Smooth muscle cell of the brain vasculature (primary cell): ENCODE measurements at regions not wholly inside any gene's neighbourhood (a gene's known extent, or its start where the extent isn't known, plus 50 kb on each side); places are given as distances from the start of the nearest gene placed in this dataset.
"Not testable (repeated sequence)": the region's sequence is repeated elsewhere in the genome, so short reads cannot be mapped to it uniquely, and the experiment has no call there.

Experiments used
- DNase-seq: peaks from one replicate; pipeline ENCODE4 v3.0.0-alpha.2; 2012; ENCODE audit warnings: low read depth, low spot score

DNA sequence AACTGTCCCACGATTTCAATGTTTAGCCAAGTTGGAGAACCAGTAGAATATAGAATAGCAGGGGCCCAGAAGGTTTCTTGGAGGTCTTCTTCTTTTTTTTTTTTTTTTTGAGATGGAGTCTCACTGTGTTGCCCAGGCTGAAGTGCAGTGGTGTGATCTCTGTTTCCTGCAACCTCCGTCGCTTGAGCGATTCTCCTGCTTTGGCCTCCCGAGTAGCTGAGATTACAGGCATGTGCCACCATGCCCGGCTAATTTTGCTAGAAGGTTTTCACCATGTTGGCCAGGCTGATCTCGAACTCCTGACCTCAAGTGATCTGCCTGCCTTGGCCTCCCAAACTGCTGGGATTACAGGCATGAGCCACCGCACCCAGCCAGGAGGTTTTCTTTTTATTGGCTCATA lies 84.3 kb downstream of the MYCN start:
- DNase-seq: not testable (repeated sequence)

DNA sequence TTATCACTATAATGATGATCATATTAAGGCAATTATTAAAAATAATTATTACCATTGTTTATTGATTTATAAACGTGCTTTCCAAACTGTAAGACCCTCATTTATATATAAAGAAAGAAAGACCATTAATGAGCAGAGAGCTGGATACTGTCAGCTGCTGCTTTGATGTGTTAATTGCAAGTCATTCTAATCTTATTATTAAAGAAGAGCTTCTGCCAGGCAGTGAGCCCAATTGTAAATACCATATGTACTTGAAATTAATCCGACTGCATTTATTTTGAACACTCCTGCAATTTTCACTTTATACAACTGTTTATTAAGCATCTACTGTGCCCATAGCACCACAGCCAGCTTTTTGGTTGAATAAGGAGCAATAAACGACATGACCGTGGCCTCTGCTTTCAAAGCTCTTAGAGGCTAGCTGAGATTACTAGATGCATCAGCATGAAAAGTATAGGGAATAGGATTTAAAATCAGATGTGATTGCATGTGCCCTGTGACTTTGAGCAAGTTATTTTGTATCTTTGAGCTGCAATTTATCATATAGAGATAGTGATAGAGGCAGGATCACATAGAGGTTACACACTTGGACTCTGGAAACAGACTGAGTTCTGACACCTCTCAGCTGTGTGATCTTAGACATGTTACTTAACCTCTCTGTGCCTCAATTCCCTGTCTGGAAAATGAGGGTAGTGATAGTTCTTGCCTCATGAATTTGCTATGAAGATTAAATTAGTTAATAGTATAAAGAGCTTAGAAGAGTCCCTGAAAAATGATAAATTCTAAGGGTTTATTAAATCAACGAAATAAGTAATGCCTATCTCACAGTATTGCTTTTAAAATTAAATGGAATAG lies 83.4 kb downstream of the MYCN start:
- DNase-seq: no peak

DNA sequence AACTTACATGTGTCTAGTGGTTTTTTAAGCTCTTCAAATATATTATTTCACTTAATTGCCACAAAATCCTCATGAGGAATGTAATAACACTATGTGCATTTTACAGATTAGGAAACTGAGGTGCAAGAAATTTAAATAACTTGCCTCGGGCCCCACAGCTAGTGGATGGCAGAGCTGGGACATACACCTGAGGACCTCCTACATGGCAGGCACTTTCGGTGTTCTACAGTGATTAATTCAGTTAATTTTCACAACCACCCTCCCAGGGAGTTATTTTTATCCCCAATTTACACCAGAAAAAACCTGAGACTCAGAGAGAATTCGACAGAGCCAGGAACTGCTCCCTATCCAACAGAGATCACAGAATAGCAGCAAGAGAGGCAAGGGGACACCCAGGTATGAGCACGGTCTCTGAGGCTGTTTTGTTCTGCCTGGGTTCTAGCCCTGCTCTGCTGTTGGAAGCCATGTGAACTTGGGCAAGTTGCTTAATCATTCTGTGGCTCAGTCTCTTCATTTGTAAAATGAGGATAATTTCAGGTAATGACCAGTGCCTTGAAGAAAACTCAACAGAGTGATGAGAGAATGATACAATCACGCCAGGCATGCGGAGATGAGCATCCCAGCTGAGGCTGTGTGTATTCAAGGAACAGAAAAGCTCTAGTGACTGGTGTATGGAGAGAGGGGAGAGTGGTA lies 82.3 kb downstream of the MYCN start:
- no peak for DNase-seq

DNA sequence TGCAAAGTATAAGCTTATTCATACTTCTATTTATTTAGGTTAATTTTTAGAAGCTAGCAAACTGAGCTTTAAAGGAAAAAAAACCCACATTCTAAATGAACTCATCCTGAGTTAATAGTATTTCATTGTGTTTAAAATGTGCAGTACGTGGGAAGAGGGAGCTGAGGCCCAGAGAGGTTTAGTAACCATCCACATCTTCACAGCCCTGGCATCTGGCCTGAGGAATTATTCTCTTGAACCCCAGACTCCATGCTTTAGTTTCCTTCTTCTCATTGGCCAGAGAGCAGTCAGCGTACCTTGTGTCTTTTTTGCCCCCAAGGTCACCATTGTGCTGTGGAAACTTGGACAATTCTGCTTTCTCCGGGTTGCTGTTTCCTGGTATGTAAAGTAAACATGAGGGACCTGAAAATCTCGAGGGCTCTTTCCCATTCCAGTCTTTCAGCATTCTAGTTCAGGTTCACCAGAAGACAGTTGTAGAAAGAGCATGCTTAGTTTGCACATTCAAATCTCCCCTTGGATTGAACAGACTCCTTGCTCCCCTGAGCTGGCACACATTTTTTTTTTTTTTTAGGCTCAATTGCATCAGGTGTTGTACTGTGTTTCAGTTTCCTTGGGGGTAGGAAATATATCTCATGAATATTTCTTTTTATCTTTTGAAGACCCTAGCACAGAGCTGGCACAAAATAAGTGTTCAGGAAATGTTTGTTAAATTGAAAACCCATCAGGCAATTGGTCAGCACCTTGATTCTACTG lies 81.4 kb downstream of the MYCN start:
- no peak for DNase-seq

DNA sequence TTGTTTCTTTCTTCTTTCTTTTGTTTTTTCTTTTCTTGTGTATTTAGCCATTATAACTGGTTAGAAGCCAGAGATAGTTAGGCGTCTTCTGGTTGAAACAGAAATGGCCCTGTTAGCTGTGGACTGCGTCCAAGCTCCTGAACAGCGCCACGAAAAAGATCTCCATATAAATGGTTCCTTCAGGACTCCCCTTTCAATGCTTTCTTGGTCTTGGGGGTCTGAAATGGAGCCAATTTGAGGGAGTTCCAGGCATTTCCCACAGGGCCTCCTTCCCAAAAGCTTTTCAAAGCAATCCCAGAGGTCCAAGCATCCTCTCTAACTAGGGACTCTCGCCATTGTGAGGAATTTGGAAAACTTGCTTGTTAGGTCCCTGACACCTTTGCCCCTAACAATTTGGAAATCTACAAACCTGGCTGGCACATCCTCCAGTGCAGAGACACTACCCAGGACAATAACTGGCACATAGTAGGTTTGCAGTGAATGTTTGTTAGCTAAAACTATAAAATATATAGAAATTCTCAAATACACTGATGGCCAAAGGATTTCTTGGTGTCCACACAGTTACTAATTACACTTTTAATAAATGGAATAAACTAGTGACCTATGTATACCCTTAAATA lies 80.1 kb downstream of the MYCN start:
- DNase-seq: no peak

DNA sequence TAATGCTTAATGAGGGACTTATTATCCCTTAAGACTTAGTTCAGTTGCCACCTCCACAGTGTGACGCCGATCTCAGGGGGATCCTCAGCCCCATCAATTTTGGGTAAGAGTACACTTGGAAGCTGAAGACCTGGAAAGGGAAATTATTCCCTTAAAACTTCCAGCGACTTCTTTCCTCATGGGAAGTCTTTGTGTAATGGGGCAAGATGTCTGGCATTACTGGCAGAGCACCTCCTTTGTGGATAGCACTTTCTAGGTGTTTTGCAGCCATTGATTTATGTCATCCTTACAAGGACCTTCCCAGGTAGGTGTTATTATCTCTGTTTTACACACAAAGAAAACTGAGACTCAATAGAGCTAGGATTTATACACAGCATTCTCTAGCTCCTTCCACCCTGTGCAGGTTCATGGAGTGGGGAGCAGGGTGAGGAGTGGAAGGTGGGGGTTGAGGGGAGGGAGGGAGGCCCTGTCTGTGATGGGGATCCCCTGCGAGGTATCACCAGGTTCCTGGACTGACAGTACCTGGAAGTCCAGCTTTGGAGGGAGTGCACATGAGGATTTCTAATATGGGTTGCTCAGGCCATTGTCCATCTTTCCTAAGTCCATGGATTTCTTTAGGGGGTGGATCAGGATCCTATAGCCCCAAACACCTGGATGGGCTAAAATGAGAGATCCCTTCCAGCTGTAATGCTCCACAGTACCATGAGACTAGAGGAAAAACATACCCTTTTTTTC lies 79.4 kb downstream of the MYCN start:
- DNase-seq: no peak

DNA sequence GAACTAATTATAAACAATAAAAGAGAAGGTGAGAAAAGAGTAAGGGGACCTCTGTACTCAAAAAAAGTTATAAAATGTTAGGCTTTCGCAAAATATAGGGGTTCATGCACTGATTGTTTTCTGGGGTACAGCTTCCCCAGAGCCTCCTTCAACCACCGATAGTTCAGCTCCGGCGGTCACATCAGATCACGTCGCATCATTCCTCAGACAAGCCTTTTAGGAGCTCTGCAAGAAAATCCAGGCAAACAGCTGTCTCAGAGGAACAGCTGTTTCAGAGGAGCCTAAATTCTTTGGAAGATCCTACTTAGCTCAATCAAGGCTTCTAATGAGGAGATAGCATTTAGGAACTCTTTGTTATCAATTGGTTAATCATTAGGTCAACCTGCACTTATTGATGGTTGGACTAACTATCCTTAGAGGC lies 78.7 kb downstream of the MYCN start:
- DNase-seq: no peak

DNA sequence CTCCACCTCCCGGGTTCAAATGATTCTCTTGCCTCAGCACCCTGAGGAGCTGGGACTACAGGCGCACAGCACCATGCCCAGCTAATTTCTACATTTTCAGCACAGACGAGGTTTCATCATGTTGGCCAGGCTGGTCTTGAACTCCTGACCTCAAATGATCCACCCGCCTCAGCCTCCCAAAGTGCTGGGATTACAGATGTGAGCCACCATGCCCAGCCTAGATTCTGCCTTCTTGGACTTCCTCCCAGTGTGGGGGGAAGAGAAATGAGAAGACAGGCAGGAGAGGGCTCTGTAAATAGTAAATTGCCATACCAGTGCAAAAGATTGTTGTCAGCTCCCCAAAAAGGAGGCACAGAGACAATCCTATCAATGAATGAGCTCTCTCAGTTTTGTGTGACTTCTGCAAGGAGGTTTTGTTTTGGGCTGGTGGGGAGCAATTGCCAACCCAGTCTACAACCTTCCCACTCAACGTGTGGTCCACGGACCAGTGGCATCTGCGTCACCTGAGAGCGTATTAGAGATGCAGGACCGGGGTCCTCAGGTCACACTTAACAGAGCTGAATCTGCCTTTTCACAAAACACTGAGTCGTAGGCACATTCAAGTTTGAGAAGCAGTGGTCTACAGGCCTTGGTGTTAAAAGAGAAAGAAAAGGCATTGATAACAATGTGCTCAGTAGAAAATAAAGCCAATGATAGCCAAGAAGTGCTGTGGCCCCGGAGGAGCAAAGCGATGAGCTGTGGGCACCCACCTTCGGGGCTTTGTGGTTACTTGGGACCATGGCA lies 78.1 kb downstream of the MYCN start:
- DNase-seq: no peak

DNA sequence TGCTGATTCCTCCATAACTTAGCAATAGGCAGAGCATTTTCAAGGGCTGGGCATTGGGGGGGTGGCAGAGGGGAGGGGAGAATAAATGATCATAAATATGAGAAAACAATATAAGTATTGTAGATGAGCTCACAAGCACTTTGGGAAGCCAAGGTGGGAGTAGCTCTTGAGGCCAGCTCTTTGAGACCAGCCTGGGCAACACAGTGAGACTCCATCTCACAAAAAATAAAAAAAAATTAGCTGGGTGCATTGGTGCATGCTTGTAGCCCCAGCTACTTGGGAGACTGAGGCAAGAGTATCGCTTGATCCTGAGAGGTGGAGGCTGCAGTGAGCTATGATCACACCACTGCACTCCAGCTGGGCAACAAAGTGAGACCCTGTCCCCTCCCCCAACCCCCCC lies 75.9 kb downstream of the MYCN start:
- no peak for DNase-seq

DNA sequence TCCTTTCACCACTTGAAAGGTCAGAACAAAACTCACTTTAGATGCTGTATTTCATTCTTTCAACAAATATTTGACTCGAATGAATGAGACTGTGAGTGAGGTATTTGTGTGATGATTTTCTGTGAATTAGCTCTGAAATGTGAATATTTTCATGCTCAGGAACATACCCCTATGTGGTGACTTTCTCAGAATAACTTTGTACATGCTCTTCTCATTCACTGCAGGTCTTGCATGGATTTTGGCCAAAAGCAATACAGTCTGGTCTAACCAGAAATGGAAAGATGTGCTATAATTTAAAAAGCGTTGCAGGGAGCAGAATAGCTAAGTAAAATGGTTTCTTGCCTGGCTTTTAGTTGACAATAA lies 75.5 kb downstream of the MYCN start:
- no peak for DNase-seq

DNA sequence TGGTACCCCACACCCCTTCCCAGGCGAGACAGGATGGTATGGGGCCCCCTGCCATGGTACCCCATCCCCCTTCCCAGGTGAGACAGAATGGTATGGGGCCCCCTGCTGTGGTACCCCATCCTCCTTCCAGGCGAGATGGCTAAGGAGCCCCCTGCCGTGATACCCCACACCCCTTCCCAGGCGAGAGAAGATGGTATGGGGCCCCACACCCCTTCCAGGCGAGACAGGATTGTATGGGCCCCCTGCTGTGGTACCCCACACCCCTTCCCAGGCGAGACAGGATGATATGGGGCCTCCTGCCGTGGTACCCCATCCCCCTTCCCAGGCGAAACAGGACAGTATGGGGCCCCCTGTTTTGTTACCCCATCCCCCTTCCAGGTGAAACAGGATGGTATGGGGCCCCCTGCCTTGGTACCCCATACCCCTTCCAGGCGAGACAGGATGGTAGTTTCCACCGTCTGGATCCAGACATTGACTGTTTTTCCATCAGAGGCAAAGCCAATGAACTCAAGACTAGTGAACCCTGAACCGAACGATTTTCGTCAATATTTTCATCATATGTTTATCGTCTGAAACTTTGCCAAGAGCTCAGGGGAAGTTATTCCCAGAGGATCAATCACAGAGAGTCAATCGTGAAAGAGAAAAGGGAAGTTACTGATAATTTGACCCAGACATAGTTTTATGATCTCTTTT lies 75.0 kb downstream of the MYCN start:
- no peak for DNase-seq

DNA sequence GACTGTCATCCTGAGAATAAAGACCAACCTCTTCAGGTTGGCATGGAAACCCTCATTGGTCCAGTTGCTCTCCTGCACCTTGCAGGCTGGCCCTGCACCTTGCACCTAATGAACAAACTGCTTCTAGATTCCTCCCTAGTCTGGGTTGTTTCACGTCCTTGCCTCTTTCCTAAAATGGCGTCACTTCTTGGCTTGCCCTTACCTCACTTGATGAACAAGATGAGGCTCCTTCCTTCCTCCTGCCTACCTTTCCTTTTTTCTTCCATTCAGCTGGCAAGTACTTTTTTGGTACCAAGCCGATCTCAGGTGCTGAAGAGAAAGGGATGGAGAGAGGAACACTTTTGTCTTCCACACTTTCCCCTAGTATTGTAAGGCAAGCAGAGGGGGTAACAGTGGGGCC lies 74.5 kb downstream of the MYCN start:
- DNase-seq: no peak

DNA sequence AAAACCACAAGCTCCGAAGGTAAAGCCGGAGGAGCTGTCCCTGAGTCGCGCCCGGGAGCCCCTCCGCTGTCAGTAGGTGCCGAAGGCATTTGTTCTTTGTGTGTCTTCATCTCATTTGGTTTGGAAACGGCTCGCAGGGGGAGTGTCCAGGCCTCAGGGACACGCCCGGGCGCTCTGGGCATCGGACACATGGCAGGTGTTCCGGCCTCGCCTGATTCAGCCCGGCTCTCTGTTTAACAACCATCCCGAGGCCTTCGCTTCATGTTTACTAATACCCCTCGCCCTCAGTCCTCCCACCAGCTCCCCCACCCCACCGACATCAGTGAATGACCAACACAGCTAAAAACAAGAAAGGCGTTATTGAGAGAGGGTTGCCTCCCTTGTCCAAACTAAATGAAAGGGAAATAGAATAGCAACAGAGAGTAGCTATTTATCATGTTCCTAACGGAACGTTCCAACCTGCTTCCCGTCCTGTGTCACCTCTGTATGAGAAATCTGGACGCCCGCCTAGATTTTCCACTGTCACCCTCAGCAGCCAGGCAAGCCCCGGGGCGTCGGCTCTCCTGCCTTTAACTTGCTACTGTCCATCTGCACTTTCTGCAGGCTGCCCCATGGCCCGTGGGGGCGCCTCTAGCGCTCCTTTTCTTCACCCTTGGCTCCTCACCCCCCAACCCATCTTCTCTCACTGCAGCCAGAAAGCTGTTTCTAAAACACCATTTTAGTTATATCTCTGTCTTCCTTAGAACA lies 73.9 kb downstream of the MYCN start:
- DNase-seq: no peak

DNA sequence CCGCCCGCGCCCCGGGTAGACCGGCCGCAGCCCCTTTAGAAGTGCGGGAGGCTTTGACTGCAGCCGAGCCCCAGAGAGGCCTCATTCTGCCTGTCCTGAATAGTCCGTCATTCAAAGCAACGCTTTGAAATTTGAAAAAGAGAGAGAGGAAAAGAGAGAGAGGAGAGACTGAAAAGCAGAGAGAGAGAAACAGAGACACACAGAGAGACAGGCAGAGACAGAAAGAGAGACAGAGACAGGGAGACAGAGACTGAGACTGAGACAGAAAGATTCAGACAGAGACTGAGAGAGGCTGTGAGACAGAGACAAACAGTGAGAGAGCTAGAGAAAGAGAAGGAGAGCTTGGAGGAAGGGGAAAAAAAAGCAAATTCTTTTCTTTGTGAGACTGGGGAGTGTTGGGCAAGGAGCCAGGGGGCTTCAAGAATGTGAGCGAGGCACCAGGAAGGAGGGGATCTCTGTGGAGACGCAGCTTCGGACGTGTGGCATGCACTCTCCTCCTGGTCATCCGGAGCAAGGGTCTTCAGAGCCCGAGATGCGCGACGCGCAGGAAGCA lies 73.1 kb downstream of the MYCN start:
- no peak for DNase-seq

DNA sequence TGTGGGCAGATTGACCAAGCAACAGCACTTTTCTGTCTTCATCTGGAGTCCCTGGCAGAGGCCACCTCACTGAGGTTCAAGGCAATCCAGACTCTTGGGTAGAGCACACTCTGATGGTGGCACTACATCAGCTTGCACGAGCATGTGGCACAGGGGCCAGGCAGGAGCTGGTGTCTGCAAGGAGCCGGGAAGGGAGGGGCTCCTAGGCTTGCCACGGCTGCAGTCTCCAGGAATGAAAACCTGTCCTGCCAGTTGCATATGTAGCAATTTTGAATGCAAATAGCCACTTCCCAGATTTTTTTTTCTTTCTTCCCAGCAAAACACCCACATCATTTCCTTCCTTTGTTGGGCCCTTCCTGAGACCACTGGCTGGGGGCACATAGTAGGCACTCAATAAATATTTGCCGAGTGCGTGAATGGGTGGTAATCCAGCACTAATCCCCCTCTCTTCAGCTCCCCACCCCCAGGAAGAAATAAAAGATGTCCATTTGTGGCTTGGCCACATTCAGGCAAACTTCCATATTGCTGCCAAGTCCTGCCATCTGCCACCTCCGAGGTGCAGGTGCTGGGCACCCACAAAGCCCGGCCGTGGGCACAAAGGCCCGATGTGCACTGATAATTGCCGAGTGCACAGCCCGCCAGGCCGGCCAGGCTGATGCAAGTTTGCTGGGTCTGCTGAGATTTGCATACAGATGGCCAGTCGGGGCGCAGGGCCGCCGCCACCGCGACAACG lies 72.4 kb downstream of the MYCN start:
- DNase-seq: no peak

DNA sequence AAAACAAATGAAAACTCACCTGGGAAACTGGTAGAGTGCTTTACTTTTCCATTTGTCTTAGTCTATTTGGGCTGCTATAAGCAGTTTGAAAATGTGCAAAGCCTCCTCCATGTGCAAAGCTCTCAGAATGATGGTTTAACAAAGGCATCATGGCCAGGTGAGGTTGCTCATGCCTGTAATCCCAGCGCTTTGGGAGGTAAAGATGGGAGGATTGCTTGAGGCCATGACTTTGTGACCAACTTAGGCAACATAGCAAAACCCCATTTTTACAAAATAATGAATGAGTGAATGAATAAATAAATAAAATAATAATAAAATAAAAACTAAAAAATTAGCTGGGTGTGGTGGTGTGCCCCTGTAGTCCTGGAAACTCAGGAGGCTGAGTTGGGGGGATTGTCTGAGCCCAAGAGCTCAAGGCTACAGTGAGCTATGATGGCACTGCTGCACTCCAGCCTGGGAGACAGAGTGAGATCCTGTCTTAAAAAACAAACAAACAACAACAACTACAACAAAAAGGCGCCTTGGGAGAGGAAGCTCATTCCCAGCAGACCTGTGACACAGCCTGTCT lies 71.8 kb downstream of the MYCN start:
- no peak for DNase-seq

DNA sequence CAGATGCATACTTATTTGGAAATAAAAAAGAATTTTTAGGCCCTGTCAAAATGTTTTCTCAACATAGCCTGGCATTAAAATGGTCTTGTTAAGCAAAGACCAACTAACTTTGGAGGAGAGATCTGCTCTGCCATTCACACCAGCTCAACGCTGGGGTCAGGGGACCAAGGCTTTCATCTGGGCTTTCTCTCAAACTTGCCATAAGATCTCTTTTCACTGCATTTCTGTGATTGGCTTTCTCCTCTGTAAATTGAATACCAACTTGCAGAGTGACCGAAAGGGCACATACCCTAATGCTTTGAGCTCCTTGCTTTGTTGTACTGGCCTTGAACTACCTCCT lies 71.2 kb downstream of the MYCN start:
- no peak for DNase-seq

DNA sequence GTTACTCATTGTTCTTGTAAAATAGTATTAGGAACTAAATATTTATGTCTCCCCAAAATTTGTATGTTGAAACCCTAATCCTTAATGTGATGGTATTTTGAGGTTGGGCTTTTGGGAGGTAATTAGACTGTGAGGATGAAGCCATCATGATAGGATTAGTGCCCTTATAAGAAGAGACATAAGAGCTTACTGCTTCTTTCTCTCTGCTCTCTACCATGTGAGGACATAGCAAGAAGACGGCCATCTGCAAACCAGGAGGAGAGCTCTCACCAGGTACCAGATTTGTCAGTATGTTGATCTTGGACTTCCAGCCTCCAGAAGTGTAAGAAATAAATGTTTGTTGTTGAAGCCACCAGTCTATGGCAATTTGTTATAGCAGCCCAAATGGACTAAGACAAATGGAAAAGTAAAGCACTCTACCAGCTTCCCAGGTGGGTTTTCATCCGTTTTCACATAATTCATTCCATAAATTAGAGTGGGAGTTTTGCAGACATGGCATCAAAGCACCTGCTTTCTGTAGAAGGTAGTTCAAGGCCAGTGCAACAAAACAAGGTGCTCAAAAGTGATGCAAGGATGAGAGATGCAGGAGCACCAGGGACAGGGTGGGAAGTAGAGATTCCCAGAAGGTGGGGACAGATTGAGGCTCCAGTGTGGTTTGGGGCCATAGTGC lies 70.7 kb downstream of the MYCN start:
- DNase-seq: no peak
